ENCODE measurements at regions not wholly inside any gene's neighbourhood (a gene's known extent, or its start where the extent isn't known, plus 50 kb on each side); places are given as distances from the start of the nearest gene placed in this dataset.

- TF ChIP-seq CTCF (IDR thresholded peaks at IDR 0.05) (no peak), EZH2 (IDR thresholded peaks at IDR 0.05; ENCODE audit: borderline replicate concordance, insufficient read depth, low read depth, low read length, poor library complexity, severe bottlenecking) (no peak)
These were observed 641.9 kb upstream of the NR3C2 start for GRCh38 chr4:149084144-149084543.

All from B cell (primary cell).